ENCODE measurements at regions not wholly inside any gene's neighbourhood (a gene's known extent, or its start where the extent isn't known, plus 50 kb on each side); places are given as distances from the start of the nearest gene placed in this dataset.

DNA sequence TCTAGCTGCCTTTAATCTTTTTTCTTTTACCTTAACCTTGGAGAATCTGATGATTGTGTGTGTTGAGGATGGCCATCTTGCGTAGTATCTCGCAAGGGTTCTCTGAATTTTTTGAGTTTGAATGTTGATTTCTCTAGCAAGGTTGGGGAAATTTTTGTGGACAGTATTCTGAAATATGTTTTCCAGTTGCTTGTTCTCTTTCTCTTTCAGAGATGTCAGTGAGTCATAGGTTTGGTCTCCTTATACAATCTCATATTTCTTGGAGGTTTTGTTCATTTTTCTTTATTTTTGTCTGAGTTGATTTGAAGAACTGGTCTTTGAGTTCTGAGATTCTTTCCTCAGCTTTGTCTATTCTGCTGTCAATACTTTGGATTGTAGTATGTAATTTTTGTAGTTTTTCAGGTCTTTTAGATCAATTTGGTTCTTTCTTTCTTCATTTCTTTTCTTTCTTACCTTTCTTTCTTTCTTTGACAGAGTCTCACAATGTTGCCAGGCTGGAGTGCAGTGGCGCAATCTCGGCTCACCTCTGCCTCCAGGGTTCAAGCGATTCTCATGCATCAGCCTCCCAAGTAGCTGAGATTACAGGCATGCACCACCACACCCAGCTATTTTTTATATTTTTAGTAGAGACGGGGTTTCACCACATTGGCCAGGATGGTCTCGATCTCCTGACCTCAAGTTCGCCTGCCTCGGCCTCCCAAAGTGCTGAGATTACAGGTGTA, 366.4 kb upstream of the RASGRP1 start:
- Histone ChIP-seq H3K9me3 (ENCODE audit: low read length) (no peaks in the 10 kb centered on the region), H3F3A (ENCODE audit: insufficient read depth, low read length, poor library complexity, severe bottlenecking) (no peaks in the 10 kb centered on the region), H3K4me2 (ENCODE audit: low read length) (no peak overlapping the region), H4K20me1 (ENCODE audit: insufficient read depth) (no peaks in the 10 kb centered on the region), H3K9ac (ENCODE audit: low read length) (no peak overlapping the region), H3K36me3 (ENCODE audit: insufficient read depth, low read length) (no peaks in the 10 kb centered on the region), H3K27ac (ENCODE audit: low read length) (no peak overlapping the region), H3K79me2 (replicated peaks; ENCODE audit: insufficient read depth, low read length) (no peaks in the 10 kb centered on the region), H3K27me3 (ENCODE audit: insufficient read depth, low read depth, low read length) (no peaks in the 10 kb centered on the region), H2AFZ (ENCODE audit: low read depth, low read length) (no peak overlapping the region), H3K4me3 (ENCODE audit: low read length) (no peak overlapping the region), H3K9me2 (ENCODE audit: insufficient read depth, low read length) (no peaks in the 10 kb centered on the region)
- no peak for TF ChIP-seq MXI1 (conservative IDR thresholded peaks at IDR 0.05; ENCODE audit: poor library complexity, severe bottlenecking)
- TF ChIP-seq, protein P1, sequence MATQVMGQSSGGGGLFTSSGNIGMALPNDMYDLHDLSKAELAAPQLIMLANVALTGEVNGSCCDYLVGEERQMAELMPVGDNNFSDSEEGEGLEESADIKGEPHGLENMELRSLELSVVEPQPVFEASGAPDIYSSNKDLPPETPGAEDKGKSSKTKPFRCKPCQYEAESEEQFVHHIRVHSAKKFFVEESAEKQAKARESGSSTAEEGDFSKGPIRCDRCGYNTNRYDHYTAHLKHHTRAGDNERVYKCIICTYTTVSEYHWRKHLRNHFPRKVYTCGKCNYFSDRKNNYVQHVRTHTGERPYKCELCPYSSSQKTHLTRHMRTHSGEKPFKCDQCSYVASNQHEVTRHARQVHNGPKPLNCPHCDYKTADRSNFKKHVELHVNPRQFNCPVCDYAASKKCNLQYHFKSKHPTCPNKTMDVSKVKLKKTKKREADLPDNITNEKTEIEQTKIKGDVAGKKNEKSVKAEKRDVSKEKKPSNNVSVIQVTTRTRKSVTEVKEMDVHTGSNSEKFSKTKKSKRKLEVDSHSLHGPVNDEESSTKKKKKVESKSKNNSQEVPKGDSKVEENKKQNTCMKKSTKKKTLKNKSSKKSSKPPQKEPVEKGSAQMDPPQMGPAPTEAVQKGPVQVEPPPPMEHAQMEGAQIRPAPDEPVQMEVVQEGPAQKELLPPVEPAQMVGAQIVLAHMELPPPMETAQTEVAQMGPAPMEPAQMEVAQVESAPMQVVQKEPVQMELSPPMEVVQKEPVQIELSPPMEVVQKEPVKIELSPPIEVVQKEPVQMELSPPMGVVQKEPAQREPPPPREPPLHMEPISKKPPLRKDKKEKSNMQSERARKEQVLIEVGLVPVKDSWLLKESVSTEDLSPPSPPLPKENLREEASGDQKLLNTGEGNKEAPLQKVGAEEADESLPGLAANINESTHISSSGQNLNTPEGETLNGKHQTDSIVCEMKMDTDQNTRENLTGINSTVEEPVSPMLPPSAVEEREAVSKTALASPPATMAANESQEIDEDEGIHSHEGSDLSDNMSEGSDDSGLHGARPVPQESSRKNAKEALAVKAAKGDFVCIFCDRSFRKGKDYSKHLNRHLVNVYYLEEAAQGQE (IDR thresholded peaks at IDR 0.05; ENCODE audit: borderline replicate concordance), result no peak
- no peak for TF ChIP-seq EP300 (conservative IDR thresholded peaks at IDR 0.05; ENCODE audit: poor library complexity, severe bottlenecking)
- no peak for TF ChIP-seq SMC3 (conservative IDR thresholded peaks at IDR 0.05; ENCODE audit: poor library complexity)
- no peak for TF ChIP-seq RAD21 (conservative IDR thresholded peaks at IDR 0.05)
- no peak for TF ChIP-seq TAF1 (IDR thresholded peaks at IDR 0.05; ENCODE audit: low read depth)
- no peak for TF ChIP-seq POLR2AphosphoS5 (IDR thresholded peaks at IDR 0.05)
- TF ChIP-seq EZH2 (IDR thresholded peaks at IDR 0.05; ENCODE audit: borderline replicate concordance, insufficient read depth, low read length, poor library complexity, severe bottlenecking), result no peak
- TF ChIP-seq CTCF (IDR thresholded peaks at IDR 0.05; ENCODE audit: poor library complexity, severe bottlenecking), result no peak

DNA sequence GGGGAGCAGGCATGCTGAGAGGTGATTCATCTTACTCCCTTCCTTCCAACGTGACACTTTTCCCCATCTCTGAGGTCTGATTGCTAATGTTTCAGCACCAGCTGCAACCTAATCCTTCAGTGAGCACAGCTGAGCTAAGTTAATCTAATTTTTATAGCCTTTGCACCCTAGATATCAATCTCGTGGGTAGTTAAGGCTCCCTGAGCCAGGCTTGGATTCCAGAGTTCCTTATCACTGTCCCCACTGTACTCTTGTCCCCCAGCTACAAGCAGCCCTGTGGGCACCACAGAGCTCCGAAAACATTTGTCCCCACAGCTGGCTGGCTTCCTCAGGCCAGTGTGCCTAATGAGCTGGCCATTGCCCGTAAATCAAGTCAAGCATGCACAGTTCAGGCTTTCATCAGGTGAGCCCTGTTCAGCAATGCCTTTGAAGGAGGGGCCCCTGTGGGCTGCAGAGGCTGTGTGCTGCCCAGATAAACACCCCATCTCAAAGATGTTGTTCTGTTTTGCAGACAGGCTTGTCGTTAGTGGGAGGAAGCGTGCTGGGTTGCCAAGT, 376.9 kb upstream of the RASGRP1 start:
- Histone ChIP-seq H3K36me3 (ENCODE audit: insufficient read depth, low read length) (no peaks in the 10 kb centered on the region), H2AFZ (ENCODE audit: low read depth, low read length) (no peak overlapping the region), H3K27ac (ENCODE audit: low read length) (no peak overlapping the region), H3F3A (ENCODE audit: insufficient read depth, low read length, poor library complexity, severe bottlenecking) (no peaks in the 10 kb centered on the region), H4K20me1 (ENCODE audit: insufficient read depth) (no peaks in the 10 kb centered on the region), H3K4me3 (ENCODE audit: low read length) (no peak overlapping the region), H3K4me2 (ENCODE audit: low read length) (no peak overlapping the region), H3K9me2 (ENCODE audit: insufficient read depth, low read length) (no peaks in the 10 kb centered on the region), H3K9me3 (ENCODE audit: low read length) (no peaks in the 10 kb centered on the region), H3K9ac (ENCODE audit: low read length) (no peak overlapping the region), H3K27me3 (ENCODE audit: insufficient read depth, low read depth, low read length) (no peaks in the 10 kb centered on the region), H3K79me2 (replicated peaks; ENCODE audit: insufficient read depth, low read length) (no peaks in the 10 kb centered on the region)
- TF ChIP-seq, protein P1 (IDR thresholded peaks at IDR 0.05; ENCODE audit: borderline replicate concordance), result no peak
- TF ChIP-seq MXI1 (conservative IDR thresholded peaks at IDR 0.05; ENCODE audit: poor library complexity, severe bottlenecking) (no peak), EP300 (conservative IDR thresholded peaks at IDR 0.05; ENCODE audit: poor library complexity, severe bottlenecking) (no peak), CTCF (IDR thresholded peaks at IDR 0.05; ENCODE audit: poor library complexity, severe bottlenecking) (no peak), SMC3 (conservative IDR thresholded peaks at IDR 0.05; ENCODE audit: poor library complexity) (no peak), RAD21 (conservative IDR thresholded peaks at IDR 0.05) (no peak), POLR2AphosphoS5 (IDR thresholded peaks at IDR 0.05) (no peak), EZH2 (IDR thresholded peaks at IDR 0.05; ENCODE audit: borderline replicate concordance, insufficient read depth, low read length, poor library complexity, severe bottlenecking) (no peak), TAF1 (IDR thresholded peaks at IDR 0.05; ENCODE audit: low read depth) (no peak)
